Parathyroid adenoma (tissue), 2 donors: ENCODE measurements at regions not wholly inside any gene's neighbourhood (a gene's known extent, or its start where the extent isn't known, plus 50 kb on each side); places are given as distances from the start of the nearest gene placed in this dataset.

Experiments used
- H2AFZ ChIP-seq: fragments of 300-600 bp; sonication (generic); one replicate; pipeline ENCODE4 v1.7.0; 2017; ENCODE audit warnings: antibody characterized with exemption, mild to moderate bottlenecking
- H3K27ac ChIP-seq: fragments of 300-600 bp; sonication (generic); one replicate; pipeline ENCODE4 v1.7.0; 2017
- H3K27me3 ChIP-seq: fragments of 300-600 bp; sonication (generic); one replicate; pipeline ENCODE4 v1.7.0; 2017; ENCODE audit warnings: low read length; ENCODE audit not compliant: control insufficient read depth, insufficient read depth
- H3K36me3 ChIP-seq: fragments of 300-600 bp; sonication (generic); one replicate; pipeline ENCODE4 v1.7.0; 2017; ENCODE audit warnings: low read length; ENCODE audit not compliant: control insufficient read depth, insufficient read depth
- H3K4me1 ChIP-seq: fragments of 300-600 bp; sonication (generic); one replicate; pipeline ENCODE4 v1.7.0; 2017; ENCODE audit warnings: control low read depth
- H3K4me2 ChIP-seq: fragments of 300-600 bp; sonication (generic); one replicate; pipeline ENCODE4 v1.7.0; 2017; ENCODE audit warnings: low read length
- H3K4me3 ChIP-seq: fragments of 300-600 bp; sonication (generic); one replicate; pipeline ENCODE4 v1.7.0; 2017; ENCODE audit warnings: low read depth, low read length
- H3K79me2 ChIP-seq: fragments of 300-600 bp; sonication (generic); one replicate; pipeline ENCODE4 v1.7.0; 2017; ENCODE audit warnings: control low read depth
- H3K9ac ChIP-seq: fragments of 300-600 bp; sonication (generic); one replicate; pipeline ENCODE4 v1.7.0; 2017; ENCODE audit warnings: mild to moderate bottlenecking
- H3K9me3 ChIP-seq: fragments of 300-600 bp; sonication (generic); one replicate; pipeline ENCODE4 v1.7.0; 2017; ENCODE audit warnings: low read length; ENCODE audit not compliant: control insufficient read depth
- TF ChIP-seq, protein P1 (sequence below): fragments of 300-600 bp; sonication (generic); IDR thresholded peaks from one replicate; pipeline ENCODE4 v1.7.0; 2017; ENCODE audit warnings: antibody characterized with exemption, mild to moderate bottlenecking
- donor health status: primary hyperparathyroidism.

DNA sequence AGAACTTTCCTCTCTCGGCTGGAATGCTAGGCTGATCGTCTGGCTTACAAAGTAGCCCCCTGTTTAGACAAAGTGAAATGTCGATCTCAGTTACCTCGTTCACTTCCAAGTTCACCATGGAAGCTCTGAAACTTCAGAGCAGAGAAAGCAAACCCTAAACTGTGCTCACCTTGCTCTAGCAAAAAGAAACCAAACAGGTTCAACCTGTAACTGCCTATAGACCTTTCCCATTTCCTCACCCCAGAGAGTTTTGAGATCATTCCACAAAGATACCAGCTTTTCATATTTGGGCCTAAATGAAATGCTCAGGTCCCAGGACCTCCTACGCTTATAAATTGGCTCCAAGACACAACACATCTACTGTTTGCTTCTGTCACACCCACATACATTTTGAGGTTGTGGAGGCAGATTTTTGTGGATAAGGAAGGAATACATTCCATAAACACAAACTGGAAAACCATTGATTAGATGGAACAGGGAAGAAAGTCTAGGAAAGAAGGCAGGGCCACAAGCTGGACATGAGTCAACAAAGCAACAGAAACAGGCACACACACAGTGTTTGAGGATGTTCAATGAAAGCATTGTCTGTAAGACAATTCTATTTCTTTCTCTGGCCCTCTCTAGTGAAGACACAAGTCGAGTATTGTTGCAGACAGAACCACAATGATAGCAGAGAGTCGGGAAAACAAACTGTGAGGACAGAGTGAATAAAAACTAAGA lies 52.8 kb upstream of the TGIF1 start:
- peaks cover 8% of the 10 kb centered on the region for H3K4me1 ChIP-seq
- no peaks in the 10 kb centered on the region for H3K79me2 ChIP-seq
- H3K9me3 ChIP-seq: no peaks in the 10 kb centered on the region
- peak overlapping the region; percentile 64 for H2AFZ ChIP-seq
- H3K36me3 ChIP-seq: no peaks in the 10 kb centered on the region
- H3K27me3 ChIP-seq: no peaks in the 10 kb centered on the region
- no peak overlapping the region for H3K4me3 ChIP-seq
- H3K4me2 ChIP-seq: no peak overlapping the region
- TF ChIP-seq, protein P1, sequence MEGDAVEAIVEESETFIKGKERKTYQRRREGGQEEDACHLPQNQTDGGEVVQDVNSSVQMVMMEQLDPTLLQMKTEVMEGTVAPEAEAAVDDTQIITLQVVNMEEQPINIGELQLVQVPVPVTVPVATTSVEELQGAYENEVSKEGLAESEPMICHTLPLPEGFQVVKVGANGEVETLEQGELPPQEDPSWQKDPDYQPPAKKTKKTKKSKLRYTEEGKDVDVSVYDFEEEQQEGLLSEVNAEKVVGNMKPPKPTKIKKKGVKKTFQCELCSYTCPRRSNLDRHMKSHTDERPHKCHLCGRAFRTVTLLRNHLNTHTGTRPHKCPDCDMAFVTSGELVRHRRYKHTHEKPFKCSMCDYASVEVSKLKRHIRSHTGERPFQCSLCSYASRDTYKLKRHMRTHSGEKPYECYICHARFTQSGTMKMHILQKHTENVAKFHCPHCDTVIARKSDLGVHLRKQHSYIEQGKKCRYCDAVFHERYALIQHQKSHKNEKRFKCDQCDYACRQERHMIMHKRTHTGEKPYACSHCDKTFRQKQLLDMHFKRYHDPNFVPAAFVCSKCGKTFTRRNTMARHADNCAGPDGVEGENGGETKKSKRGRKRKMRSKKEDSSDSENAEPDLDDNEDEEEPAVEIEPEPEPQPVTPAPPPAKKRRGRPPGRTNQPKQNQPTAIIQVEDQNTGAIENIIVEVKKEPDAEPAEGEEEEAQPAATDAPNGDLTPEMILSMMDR: no peak
- no peak overlapping the region for H3K27ac ChIP-seq
- H3K9ac ChIP-seq: no peak overlapping the region

DNA sequence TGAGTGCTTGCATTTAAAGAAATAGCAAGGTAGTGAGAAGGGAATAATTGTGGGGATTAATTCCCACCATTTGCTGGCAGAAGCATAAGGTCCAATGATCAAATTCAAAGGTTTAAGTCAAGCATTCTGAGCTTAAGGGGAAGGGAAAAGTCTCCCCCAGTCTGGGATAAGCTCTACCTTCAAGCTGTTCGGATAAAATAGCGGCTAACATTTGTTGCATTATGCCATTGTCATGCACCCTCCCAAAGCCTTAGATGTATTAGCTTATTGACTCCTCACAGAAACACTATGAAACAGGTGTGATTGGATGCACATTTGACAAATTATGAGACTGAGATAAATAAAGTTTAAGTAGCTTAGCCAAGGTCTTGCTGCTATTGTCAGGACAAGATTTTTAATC lies 52.2 kb upstream of the TGIF1 start:
- Histone ChIP-seq H3K4me2 (no peak overlapping the region), H3K36me3 (no peaks in the 10 kb centered on the region), H3K4me1 (peaks cover 8% of the 10 kb centered on the region), H2AFZ (no peak overlapping the region), H3K27ac (no peak overlapping the region), H3K9me3 (no peaks in the 10 kb centered on the region), H3K9ac (no peak overlapping the region), H3K4me3 (no peak overlapping the region), H3K79me2 (no peaks in the 10 kb centered on the region), H3K27me3 (no peaks in the 10 kb centered on the region)
- TF ChIP-seq, protein P1: no peak
